HEK293T (cell line): ENCODE measurements at regions not wholly inside any gene's neighbourhood (a gene's known extent, or its start where the extent isn't known, plus 50 kb on each side); places are given as distances from the start of the nearest gene placed in this dataset.

ENCODE experiments used
- ELF4 ChIP-seq: fragments of 450-650 bp; IDR thresholded peaks from 2 replicates; pipeline ENCODE4 v1.6.1; 2017; ENCODE audit warnings: antibody characterized with exemption
- ZNF384 ChIP-seq: fragments of 450-650 bp; IDR thresholded peaks from 2 replicates; pipeline ENCODE4 v1.6.1; 2016

DNA sequence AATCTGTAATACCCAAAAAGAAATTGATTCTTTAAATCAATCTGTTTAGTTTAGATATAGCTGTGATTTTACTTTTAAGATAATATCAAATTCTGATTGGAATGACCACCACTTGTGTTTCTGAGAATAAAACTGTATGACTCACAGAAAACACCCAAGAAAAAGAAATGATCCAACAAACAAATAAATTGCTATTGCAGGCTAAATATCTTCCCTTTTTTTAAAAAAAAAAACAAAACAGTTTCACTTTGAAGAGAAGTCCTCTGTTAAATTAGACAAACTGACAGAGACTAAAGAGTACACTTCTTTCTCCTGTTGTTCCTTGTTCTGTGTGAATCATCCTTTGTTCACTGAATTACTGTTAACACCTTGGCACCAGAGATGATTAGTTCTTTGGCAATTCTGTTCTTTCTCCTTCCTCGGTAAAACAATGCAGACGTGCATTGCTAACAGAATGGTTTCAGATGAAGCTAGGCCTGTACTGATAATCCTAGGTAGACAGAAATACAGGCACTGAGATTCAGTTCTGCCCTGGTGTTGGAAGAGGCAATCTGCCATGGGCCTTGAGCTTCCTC lies 895.2 kb upstream of the CITED2 start:
- TF ChIP-seq ZNF384 = no peak
- TF ChIP-seq ELF4 = no peak
